HG02973 (cell line): ENCODE measurements at regions not wholly inside any gene's neighbourhood (a gene's known extent, or its start where the extent isn't known, plus 50 kb on each side); places are given as distances from the start of the nearest gene placed in this dataset.
"Not testable (repeated sequence)": the region's sequence is repeated elsewhere in the genome, so short reads cannot be mapped to it uniquely, and the experiment has no call there.

Experiments used
- ATAC-seq: cut with Tn5 transposase; IDR thresholded peaks from one replicate; pipeline ENCODE4 v1.9.1; 2021; ENCODE audit warnings: moderate library complexity; ENCODE audit not compliant: unreplicated experiment

DNA sequence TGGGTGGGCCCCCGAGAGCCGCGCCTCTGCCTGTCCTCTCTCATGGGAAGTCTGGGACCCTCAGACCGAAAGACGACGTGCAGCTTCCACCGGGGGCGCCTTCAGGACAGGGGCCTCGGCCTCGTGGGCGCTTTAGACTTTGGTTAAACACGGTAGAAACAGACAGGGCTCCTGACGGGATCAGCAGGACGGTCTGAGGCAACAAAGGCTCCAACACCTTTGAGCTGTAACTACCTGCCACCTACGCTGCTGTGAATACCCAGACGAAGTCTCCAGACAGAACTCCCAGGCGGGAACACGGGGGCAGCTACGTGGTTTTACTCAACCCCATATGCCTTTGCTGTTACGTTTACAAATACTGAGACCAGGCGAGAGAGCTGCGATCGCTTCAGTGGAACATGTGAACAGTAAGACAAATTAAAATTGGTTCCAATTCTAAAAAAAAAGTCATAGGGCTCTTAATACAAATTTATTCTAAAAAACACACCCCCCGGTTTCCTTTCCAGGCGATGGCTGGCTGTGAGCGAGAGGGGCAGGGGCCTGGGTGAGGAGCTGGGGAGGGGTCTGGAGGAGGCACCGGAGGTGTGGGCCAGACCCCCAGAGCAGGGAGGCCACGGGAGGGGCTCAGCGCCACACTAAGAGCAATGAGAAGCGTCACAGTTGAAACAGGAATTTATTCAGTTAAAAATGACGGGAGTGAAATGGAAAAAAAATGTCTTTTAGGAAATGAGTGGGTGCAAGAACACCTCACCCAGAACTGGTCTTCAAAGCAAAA lies 453.2 kb downstream of the QKI start:
- ATAC-seq = no peak

GRCh38 chr6:163866192-163866591 lies 451.7 kb downstream of the QKI start:
- no peak for ATAC-seq

- ATAC-seq = no peak
Measured at GRCh38 chr6:163863565-163863964, 449.0 kb downstream of the QKI start.

- no peak for ATAC-seq
Measured at GRCh38 chr6:163862701-163863100, 448.2 kb downstream of the QKI start.

DNA sequence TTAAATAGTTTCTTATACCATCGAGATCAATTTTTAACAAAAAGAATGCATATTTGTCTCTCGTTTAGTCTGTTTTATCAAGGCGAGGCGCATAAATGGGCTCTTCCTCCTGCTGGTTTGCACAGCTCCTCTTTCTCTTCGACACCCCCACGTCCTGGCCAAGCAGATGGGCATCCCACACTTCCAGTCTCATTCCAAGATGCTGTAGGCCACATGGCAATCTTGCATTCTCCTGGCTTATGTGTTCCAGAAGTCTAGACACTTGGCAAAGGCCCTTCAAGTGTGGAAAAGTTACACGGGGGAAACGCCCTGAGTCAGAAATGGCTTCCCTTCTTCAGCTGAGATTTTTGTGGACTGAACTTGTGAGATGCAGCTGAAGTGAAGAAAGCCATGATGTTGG lies 447.1 kb downstream of the QKI start:
- no peak for ATAC-seq

- ATAC-seq = no peak
Measured at GRCh38 chr6:163860287-163861081, 446.0 kb downstream of the QKI start.

DNA sequence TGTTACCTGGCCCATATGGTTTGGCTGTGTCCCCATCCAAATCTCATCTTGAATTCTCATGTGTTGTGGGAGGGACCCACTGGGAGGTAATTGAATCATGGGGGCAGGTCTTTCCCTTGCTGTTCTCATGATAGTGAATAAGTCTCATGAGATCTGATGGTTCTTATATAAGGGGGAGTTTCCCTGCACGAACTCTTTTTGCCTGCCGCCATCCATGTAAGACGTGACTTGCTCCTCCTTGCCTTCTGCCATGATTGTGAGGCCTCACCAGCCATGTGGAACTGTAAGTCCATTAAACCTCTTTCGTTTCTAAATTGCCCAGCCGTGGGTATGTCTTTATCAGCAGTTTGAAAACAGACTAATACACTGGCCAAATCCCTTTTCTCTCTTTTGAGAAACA lies 444.4 kb downstream of the QKI start:
- not testable (repeated sequence) for ATAC-seq

GRCh38 chr6:163857421-163857820 lies 442.9 kb downstream of the QKI start:
- ATAC-seq = no peak

DNA sequence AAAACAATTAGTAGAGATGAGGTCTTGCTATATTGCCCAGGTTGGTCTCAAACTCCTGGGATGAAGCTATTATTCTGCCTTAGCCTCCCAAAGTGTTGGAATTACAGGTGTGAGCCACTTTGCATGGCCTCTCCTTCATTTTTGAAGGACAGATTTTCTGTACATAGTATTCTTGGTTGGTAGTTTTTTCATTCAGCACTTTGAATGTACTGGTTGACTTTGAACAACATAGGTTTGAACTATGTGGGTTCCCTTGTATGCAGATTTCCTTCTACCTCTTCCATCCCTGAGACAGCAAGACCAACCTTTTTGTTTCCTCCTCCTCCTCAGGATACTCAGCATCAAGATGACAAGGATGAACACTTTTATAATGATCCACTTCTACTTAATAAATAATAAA lies 436.4 kb downstream of the QKI start:
- ATAC-seq = no peak

GRCh38 chr6:163844761-163845160 lies 430.2 kb downstream of the QKI start:
- no peak for ATAC-seq

- no peak for ATAC-seq
Measured at GRCh38 chr6:163844357-163844756, 429.8 kb downstream of the QKI start.

GRCh38 chr6:163843218-163843617 lies 428.7 kb downstream of the QKI start:
- no peak for ATAC-seq

DNA sequence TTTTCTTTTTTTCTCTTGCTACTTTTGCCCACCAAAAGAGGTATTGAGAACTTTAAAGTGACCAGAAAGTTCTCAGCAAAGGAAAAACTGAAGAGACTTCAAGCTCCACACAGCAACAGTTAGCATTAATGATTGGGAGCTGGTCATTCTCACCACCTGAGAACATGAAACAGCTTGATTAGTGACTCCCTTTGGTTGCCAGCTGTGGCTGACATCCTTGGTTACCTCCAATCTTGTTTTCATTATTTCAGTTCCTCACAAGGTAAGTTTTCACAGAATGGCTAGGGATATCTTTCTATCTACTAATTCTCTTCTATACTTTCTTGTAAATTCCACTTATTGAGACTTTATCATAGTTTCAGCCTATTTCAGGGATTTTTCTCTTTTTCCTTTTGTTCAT lies 427.9 kb downstream of the QKI start:
- no peak for ATAC-seq

DNA sequence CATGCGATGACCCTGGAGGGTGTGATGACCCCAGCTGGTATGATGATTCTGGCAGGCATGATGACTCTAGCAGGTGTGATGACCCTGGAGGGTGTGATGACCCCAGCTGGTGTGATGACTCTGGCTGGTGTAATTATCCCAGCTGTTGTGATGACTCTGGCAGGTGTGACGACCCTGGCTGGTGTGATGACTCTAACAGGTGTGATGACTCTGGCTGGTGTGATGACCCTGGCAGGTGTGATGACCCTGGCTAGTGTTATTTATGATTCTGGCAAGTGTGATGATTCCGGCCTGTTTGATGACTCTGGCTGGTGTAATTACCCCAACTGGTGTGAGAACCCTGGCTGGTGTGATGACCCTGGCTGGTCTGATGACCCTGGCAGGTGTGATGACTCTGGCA lies 427.2 kb downstream of the QKI start:
- no peak for ATAC-seq

DNA sequence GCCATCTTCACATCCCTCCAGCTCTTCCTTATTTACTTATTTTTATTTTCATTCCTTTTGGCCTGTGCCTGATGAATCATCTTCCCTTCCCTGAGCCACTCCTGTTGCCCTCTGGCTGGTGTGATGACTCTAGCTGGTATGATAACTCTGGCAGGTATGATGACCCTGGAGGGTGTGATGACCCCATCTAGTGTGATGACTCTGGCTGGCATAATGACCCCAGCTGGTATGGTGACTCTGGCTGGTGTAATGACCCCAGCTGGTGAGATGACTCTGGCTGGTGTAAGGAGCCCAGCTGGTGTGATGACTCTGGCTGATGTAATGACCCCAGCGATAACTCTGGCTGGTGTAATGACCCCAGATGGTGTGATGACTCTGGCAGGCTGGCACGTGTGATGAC lies 426.8 kb downstream of the QKI start:
- ATAC-seq = no peak

DNA sequence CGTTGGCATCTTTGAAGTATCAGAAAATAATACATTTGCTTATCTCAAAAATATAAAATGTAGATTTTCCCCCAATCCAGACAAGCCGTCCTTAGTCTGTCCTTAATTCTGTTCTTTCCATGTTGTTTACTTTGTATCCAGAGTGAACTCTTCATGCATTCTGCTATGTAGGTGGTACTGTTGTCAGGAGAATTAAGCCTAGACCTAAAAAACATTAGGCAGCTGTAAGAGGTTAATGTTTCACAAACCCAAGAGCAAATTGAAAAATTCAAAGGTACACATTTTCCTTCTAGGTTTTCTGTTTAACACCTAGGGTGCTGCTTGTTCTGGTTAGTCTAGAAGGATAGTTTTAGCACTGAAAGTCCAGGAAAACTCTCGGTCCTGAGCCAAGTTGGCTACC lies 426.4 kb downstream of the QKI start:
- no peak for ATAC-seq

- ATAC-seq = no peak
Measured at GRCh38 chr6:163839296-163839695, 424.8 kb downstream of the QKI start.

GRCh38 chr6:163837691-163838431 lies 423.3 kb downstream of the QKI start:
- no peak for ATAC-seq

GRCh38 chr6:163836876-163837690 lies 422.6 kb downstream of the QKI start:
- no peak for ATAC-seq

DNA sequence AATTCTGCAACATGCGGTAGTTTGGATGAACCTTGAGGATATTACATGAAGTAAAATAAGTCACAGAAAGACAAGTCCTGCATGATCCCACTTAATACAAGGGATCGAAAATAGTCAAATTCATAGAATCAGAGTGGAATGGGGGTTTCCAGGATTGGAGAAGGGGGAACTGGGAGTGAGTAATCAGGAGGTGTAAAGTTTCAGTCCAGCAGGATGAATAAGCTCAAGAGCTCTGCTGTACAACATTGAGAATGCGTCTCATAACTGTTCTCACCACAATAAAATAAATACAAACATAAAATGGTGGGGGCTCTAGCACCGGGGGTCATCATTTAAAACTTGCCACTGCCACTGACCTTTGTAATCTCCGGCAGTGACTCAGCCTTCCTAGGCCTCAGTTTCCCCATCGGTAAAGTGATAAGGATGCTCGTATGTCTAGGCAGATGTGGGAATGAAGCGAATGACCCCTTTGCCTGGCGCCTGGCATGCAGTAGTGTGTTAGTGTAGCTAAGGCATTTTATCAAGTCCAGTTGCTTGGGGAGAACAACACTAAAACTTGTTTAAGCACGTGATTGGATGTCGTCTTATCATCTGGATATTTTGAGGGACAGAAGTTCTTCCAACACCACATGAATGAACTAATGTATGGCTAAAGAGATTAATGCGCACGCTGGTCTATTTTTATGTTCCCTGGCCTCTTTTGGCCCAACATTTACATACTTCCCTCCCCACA lies 421.1 kb downstream of the QKI start:
- no peak for ATAC-seq
